Lower lobe of right lung (tissue), 2 donors: ENCODE measurements at regions not wholly inside any gene's neighbourhood (a gene's known extent, or its start where the extent isn't known, plus 50 kb on each side); places are given as distances from the start of the nearest gene placed in this dataset.
A peak's percentile ranks its signal among the peaks of the same experiment; 100 is the strongest.

ENCODE experiments used
- ATAC-seq, 2 donors: fragments of 200-7000 bp; cut with Tn5 transposase; one replicate each; pipeline ENCODE4 v1.9.1; 2020 to 2022; ENCODE audit warnings: mild to moderate bottlenecking in 2 of 2, moderate library complexity in 2 of 2
- DNase-seq: peaks from one replicate; pipeline ENCODE4 v3.0.0-alpha.2; 2020
- H3K27ac ChIP-seq: fragments of 200-600 bp; one replicate; pipeline ENCODE4 v1.8.0; 2022
- H3K27me3 ChIP-seq: fragments of 200-600 bp; one replicate; pipeline ENCODE4 v1.8.0; 2022; ENCODE audit warnings: low read depth
- H3K36me3 ChIP-seq: fragments of 200-600 bp; one replicate; pipeline ENCODE4 v1.8.0; 2022; ENCODE audit warnings: mild to moderate bottlenecking
- H3K4me1 ChIP-seq: fragments of 200-600 bp; one replicate; pipeline ENCODE4 v1.8.0; 2022
- H3K4me3 ChIP-seq: fragments of 200-600 bp; one replicate; pipeline ENCODE4 v1.8.0; 2022; ENCODE audit warnings: mild to moderate bottlenecking
- H3K9me3 ChIP-seq: fragments of 200-600 bp; one replicate; pipeline ENCODE4 v1.8.0; 2022
- CTCF ChIP-seq: fragments of 200-600 bp; IDR thresholded peaks from one replicate; pipeline ENCODE4 v1.8.0; 2022; ENCODE audit warnings: antibody characterized with exemption, mild to moderate bottlenecking
- intact Hi-C: fragments of 100-400 bp; cut with DNase I; formaldehyde crosslinking; loops from one replicate; pipeline ENCODE4 v1.11.0; 2022
- donor health status: DM: no; HTN: yes; CAD: no; lungs with severe emphysema.

- peaks cover under 1% of the 10 kb centered on the region for H3K27me3 ChIP-seq
- intact Hi-C loops, result no loop called here
- no peak for TF ChIP-seq CTCF
- H3K9me3 ChIP-seq, result no peaks in the 10 kb centered on the region
- DNase-seq, result no peak
- H3K27ac ChIP-seq, result no peak overlapping the region
- no peak overlapping the region for H3K4me3 ChIP-seq
- H3K4me1 ChIP-seq, result no peaks in the 10 kb centered on the region
- no peak for ATAC-seq
- H3K36me3 ChIP-seq, result no peaks in the 10 kb centered on the region
Observed at GRCh38 chr2:173749315-173749714, 215.9 kb downstream of the SP3 start.

- H3K4me1 ChIP-seq, result no peaks in the 10 kb centered on the region
- H3K4me3 ChIP-seq, result no peak overlapping the region
- no peaks in the 10 kb centered on the region for H3K36me3 ChIP-seq
- H3K27me3 ChIP-seq, result no peaks in the 10 kb centered on the region
- no peak for TF ChIP-seq CTCF
- H3K27ac ChIP-seq, result no peak overlapping the region
- H3K9me3 ChIP-seq, result no peaks in the 10 kb centered on the region
- DNase-seq (no peak), ATAC-seq (peak; percentile 70 to 74)
- intact Hi-C loops, result no loop called here
Observed at GRCh38 chr2:173750353-173750801, 214.8 kb downstream of the SP3 start.

- no peaks in the 10 kb centered on the region for H3K36me3 ChIP-seq
- no peak for TF ChIP-seq CTCF
- H3K4me1 ChIP-seq, result no peaks in the 10 kb centered on the region
- ATAC-seq (peak in 1 of 2 donors; percentile 29), DNase-seq (no peak)
- H3K4me3 ChIP-seq, result no peak overlapping the region
- no peaks in the 10 kb centered on the region for H3K9me3 ChIP-seq
- no peak overlapping the region for H3K27ac ChIP-seq
- intact Hi-C loops, result no loop called here
- H3K27me3 ChIP-seq, result no peaks in the 10 kb centered on the region
Observed at GRCh38 chr2:173750831-173751230, 214.3 kb downstream of the SP3 start.

GRCh38 chr2:173751245-173751975, 213.8 kb downstream of the SP3 start:
- Histone ChIP-seq H3K27ac (no peak overlapping the region), H3K4me3 (no peak overlapping the region), H3K27me3 (no peaks in the 10 kb centered on the region), H3K36me3 (no peaks in the 10 kb centered on the region), H3K9me3 (no peaks in the 10 kb centered on the region), H3K4me1 (no peaks in the 10 kb centered on the region)
- DNase-seq (no peak), ATAC-seq (no peak)
- no peak for TF ChIP-seq CTCF
- intact Hi-C loops, result no loop called here

- no peaks in the 10 kb centered on the region for H3K27me3 ChIP-seq
- H3K4me1 ChIP-seq, result no peaks in the 10 kb centered on the region
- no peak overlapping the region for H3K27ac ChIP-seq
- no peaks in the 10 kb centered on the region for H3K9me3 ChIP-seq
- no peaks in the 10 kb centered on the region for H3K36me3 ChIP-seq
- H3K4me3 ChIP-seq, result no peak overlapping the region
- TF ChIP-seq CTCF, result no peak
- intact Hi-C loops, result no loop called here
- DNase-seq (no peak), ATAC-seq (no peak)
Observed at GRCh38 chr2:173752152-173752551, 213.0 kb downstream of the SP3 start.
